ENCODE measurements at regions not wholly inside any gene's neighbourhood (a gene's known extent, or its start where the extent isn't known, plus 50 kb on each side); places are given as distances from the start of the nearest gene placed in this dataset.

- no peak for DNase-seq (ENCODE audit: low read depth)
- H3K4me3 ChIP-seq (ENCODE audit: low read length): no peak overlapping the region
- no peak overlapping the region for H3K9ac ChIP-seq (ENCODE audit: low read length)
- peaks cover 42% of the 10 kb centered on the region for H3K27me3 ChIP-seq (replicated peaks; ENCODE audit: control insufficient read depth, insufficient read depth, low read length)
- no peaks in the 10 kb centered on the region for H3K36me3 ChIP-seq (ENCODE audit: control insufficient read depth, insufficient read depth, low read length, severe bottlenecking)
- H3K4me1 ChIP-seq (ENCODE audit: control insufficient read depth, insufficient read depth, low read length): no peaks in the 10 kb centered on the region
- H3K9me3 ChIP-seq (ENCODE audit: control insufficient read depth, low read length): no peaks in the 10 kb centered on the region
Measured at GRCh38 chr15:77722759-77723460, 90.2 kb upstream of the LINGO1 start.

GRCh38 chr15:77721963-77722362 lies 89.3 kb upstream of the LINGO1 start:
- no peak overlapping the region for H3K4me3 ChIP-seq (ENCODE audit: low read length)
- H3K9me3 ChIP-seq (ENCODE audit: control insufficient read depth, low read length): no peaks in the 10 kb centered on the region
- H3K9ac ChIP-seq (ENCODE audit: low read length): no peak overlapping the region
- no peaks in the 10 kb centered on the region for H3K36me3 ChIP-seq (ENCODE audit: control insufficient read depth, insufficient read depth, low read length, severe bottlenecking)
- no peaks in the 10 kb centered on the region for H3K4me1 ChIP-seq (ENCODE audit: control insufficient read depth, insufficient read depth, low read length)
- peaks cover 44% of the 10 kb centered on the region for H3K27me3 ChIP-seq (replicated peaks; ENCODE audit: control insufficient read depth, insufficient read depth, low read length)
- DNase-seq (ENCODE audit: low read depth): no peak

DNA sequence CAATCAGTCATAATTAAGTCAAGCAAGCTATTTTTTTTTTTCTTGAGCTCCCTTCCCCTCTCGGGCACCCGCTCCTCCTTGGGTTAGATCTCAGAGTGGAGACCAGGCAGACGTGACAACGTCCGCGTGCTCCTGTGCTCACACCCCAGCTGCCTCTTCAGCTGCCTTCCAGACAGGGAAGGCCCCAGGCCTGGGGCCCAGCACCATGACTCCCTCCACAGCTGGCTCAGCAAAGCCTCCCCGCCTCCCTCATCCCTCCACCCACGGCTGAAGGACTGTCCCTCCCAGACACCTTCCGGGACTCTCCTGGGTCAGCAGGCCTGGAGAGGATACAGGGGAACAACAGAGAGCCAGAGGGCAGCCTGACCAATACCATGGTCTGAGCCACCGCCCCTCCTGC lies 87.9 kb upstream of the LINGO1 start:
- H3K27me3 ChIP-seq (replicated peaks; ENCODE audit: control insufficient read depth, insufficient read depth, low read length): peaks cover 44% of the 10 kb centered on the region
- no peaks in the 10 kb centered on the region for H3K4me1 ChIP-seq (ENCODE audit: control insufficient read depth, insufficient read depth, low read length)
- H3K9ac ChIP-seq (ENCODE audit: low read length): no peak overlapping the region
- no peaks in the 10 kb centered on the region for H3K9me3 ChIP-seq (ENCODE audit: control insufficient read depth, low read length)
- peak; percentile 10 for DNase-seq (ENCODE audit: low read depth)
- no peaks in the 10 kb centered on the region for H3K36me3 ChIP-seq (ENCODE audit: control insufficient read depth, insufficient read depth, low read length, severe bottlenecking)
- H3K4me3 ChIP-seq (ENCODE audit: low read length): no peak overlapping the region

GRCh38 chr15:77720173-77720572 lies 87.5 kb upstream of the LINGO1 start:
- H3K4me3 ChIP-seq (ENCODE audit: low read length): no peak overlapping the region
- H3K27me3 ChIP-seq (replicated peaks; ENCODE audit: control insufficient read depth, insufficient read depth, low read length): peaks cover 48% of the 10 kb centered on the region
- H3K36me3 ChIP-seq (ENCODE audit: control insufficient read depth, insufficient read depth, low read length, severe bottlenecking): no peaks in the 10 kb centered on the region
- DNase-seq (ENCODE audit: low read depth): no peak
- no peaks in the 10 kb centered on the region for H3K4me1 ChIP-seq (ENCODE audit: control insufficient read depth, insufficient read depth, low read length)
- H3K9me3 ChIP-seq (ENCODE audit: control insufficient read depth, low read length): no peaks in the 10 kb centered on the region
- no peak overlapping the region for H3K9ac ChIP-seq (ENCODE audit: low read length)

- DNase-seq (ENCODE audit: low read depth): no peak
- H3K4me3 ChIP-seq (ENCODE audit: low read length): no peak overlapping the region
- no peaks in the 10 kb centered on the region for H3K9me3 ChIP-seq (ENCODE audit: control insufficient read depth, low read length)
- H3K4me1 ChIP-seq (ENCODE audit: control insufficient read depth, insufficient read depth, low read length): no peaks in the 10 kb centered on the region
- H3K9ac ChIP-seq (ENCODE audit: low read length): no peak overlapping the region
- no peaks in the 10 kb centered on the region for H3K36me3 ChIP-seq (ENCODE audit: control insufficient read depth, insufficient read depth, low read length, severe bottlenecking)
- H3K27me3 ChIP-seq (replicated peaks; ENCODE audit: control insufficient read depth, insufficient read depth, low read length): peaks cover 50% of the 10 kb centered on the region
Measured at GRCh38 chr15:77719450-77719849, 86.7 kb upstream of the LINGO1 start.

DNA sequence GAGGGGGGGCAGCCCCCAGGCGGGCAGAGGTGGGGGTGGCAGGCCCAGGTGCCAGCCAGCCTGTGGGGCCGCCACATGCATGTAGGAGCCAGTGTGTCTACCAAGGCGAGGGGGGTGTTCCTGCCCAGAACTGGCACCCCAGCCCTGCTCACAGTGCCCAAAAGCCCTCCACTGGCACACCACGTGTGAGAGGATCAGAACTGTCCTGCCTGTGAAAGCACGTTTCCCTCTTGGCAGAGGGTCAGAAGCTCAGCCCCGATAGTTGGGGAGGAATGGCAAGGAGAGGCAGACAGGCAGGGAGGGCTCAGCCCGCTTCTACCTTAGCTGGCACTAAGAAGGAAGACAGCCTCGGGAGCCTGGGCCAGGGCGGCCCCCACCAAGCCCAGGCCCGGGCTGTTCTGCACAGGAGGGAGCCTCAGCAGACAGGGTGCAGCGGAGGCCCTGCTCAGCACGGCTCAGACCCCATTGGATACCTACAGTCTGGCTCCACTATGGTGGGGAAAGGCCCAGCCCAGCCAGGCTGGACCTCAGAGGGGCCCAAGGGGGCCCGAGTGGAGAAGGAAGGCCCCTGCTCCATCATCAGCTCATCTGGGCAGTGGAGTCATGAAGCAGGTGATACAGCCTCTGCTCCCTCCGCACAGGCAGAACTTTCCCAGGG lies 84.8 kb upstream of the LINGO1 start:
- Histone ChIP-seq H3K27me3 (replicated peaks; ENCODE audit: control insufficient read depth, insufficient read depth, low read length) (peaks cover 55% of the 10 kb centered on the region), H3K36me3 (ENCODE audit: control insufficient read depth, insufficient read depth, low read length, severe bottlenecking) (no peaks in the 10 kb centered on the region), H3K9ac (ENCODE audit: low read length) (no peak overlapping the region), H3K4me1 (ENCODE audit: control insufficient read depth, insufficient read depth, low read length) (no peaks in the 10 kb centered on the region), H3K4me3 (ENCODE audit: low read length) (no peak overlapping the region), H3K9me3 (ENCODE audit: control insufficient read depth, low read length) (no peaks in the 10 kb centered on the region)
- no peak for DNase-seq (ENCODE audit: low read depth)

DNA sequence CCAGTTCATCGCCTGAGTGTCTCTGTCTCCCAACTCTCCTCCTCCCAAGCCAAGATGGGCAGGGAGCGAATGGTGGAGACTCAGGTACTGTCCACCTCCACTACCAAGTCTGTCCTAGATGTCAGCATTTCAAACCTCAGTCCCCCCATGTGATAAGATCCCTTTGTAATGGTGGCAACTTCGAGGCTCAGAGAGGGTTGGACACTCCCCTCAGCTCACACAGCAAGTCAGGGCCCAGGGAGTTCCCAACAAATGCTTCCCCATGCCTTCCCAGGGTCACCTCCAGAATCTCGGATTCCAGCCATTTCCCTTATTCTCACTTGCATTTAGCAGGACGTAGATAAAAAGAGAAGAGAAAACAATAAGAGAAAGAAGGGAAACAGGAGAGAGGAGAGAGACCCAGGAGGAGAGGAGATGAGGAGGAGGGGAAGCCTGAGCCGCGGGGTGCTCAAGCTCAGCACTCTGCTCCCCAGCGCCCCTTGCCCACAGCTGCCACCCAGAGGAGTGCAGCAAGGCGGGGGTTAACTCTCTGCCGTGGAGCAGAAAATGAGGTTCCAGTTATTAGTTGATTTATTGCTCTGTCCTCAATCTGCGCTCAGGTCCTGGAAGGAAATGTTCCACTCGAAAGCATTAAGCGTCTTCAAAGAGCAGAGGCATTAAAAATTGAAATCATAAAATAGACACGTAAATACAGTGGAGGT lies 84.1 kb upstream of the LINGO1 start:
- Histone ChIP-seq H3K4me3 (ENCODE audit: low read length) (no peak overlapping the region), H3K27me3 (replicated peaks; ENCODE audit: control insufficient read depth, insufficient read depth, low read length) (peaks cover 57% of the 10 kb centered on the region), H3K9me3 (ENCODE audit: control insufficient read depth, low read length) (no peaks in the 10 kb centered on the region), H3K36me3 (ENCODE audit: control insufficient read depth, insufficient read depth, low read length, severe bottlenecking) (no peaks in the 10 kb centered on the region), H3K9ac (ENCODE audit: low read length) (no peak overlapping the region), H3K4me1 (ENCODE audit: control insufficient read depth, insufficient read depth, low read length) (no peaks in the 10 kb centered on the region)
- no peak for DNase-seq (ENCODE audit: low read depth)

DNA sequence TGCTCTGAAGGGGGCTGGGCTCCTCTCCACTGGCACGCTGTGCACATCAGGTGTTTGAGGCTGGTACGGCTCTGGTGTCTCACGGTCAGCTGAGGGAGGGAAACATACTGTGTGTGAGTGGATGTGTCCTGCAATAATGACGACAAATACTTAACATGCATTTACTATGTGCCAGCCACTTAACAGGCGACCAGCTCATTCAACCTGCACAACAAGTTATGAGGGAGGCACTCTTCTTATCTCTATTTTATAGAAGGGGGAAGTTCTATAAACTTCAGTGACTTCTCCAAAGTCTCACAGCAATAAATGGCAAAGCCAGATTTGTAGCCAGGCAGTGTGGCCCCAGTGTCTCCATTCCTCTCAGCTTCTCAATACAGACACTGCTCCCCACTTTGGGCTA lies 83.1 kb upstream of the LINGO1 start:
- H3K4me1 ChIP-seq (ENCODE audit: control insufficient read depth, insufficient read depth, low read length): no peaks in the 10 kb centered on the region
- no peaks in the 10 kb centered on the region for H3K36me3 ChIP-seq (ENCODE audit: control insufficient read depth, insufficient read depth, low read length, severe bottlenecking)
- H3K9me3 ChIP-seq (ENCODE audit: control insufficient read depth, low read length): no peaks in the 10 kb centered on the region
- no peak for DNase-seq (ENCODE audit: low read depth)
- H3K9ac ChIP-seq (ENCODE audit: low read length): no peak overlapping the region
- peaks cover 58% of the 10 kb centered on the region for H3K27me3 ChIP-seq (replicated peaks; ENCODE audit: control insufficient read depth, insufficient read depth, low read length)
- no peak overlapping the region for H3K4me3 ChIP-seq (ENCODE audit: low read length)

DNA sequence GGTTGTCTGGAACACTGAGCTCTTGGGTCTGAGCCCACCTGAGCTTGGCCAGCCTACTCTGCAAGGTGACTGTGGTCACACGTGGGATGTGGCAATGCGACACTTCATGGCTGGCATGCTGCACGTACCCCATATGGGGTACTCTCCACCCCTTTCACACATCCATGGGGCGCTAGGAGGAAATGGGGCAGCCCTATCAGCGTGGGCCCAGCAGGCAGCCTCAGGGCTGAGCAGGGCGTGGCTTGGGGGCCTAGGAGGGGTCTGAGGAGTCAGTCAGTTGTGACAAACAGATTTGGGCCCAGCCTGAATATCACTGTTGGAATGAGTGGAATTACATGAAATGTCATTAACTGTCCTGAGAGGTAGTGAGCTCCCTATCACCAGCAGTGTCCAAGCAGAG lies 82.3 kb upstream of the LINGO1 start:
- Histone ChIP-seq H3K9me3 (ENCODE audit: control insufficient read depth, low read length) (no peaks in the 10 kb centered on the region), H3K4me3 (ENCODE audit: low read length) (no peak overlapping the region), H3K27me3 (replicated peaks; ENCODE audit: control insufficient read depth, insufficient read depth, low read length) (peaks cover 63% of the 10 kb centered on the region), H3K4me1 (ENCODE audit: control insufficient read depth, insufficient read depth, low read length) (no peaks in the 10 kb centered on the region), H3K36me3 (ENCODE audit: control insufficient read depth, insufficient read depth, low read length, severe bottlenecking) (no peaks in the 10 kb centered on the region), H3K9ac (ENCODE audit: low read length) (no peak overlapping the region)
- no peak for DNase-seq (ENCODE audit: low read depth)

DNA sequence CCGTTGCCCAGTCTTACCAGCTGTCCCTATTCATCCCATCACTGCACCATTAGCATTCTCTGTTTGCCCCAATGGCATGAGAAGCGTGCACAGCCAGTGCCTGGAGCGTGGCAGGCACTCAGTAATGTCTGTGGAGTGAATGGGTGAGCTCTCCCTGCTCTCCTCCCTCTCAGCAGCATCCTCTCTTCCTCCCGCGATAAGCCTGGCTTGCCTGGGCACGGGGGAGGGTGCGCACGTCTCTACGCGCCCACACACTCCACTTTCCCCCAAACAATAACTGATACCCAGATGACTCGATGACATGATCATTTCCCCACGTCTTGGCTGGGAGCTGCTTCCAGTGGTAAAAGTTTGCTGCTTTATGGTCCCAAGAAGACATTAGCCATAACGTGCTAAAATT lies 81.8 kb upstream of the LINGO1 start:
- no peaks in the 10 kb centered on the region for H3K36me3 ChIP-seq (ENCODE audit: control insufficient read depth, insufficient read depth, low read length, severe bottlenecking)
- H3K4me3 ChIP-seq (ENCODE audit: low read length): no peak overlapping the region
- H3K27me3 ChIP-seq (replicated peaks; ENCODE audit: control insufficient read depth, insufficient read depth, low read length): peaks cover 67% of the 10 kb centered on the region
- H3K9ac ChIP-seq (ENCODE audit: low read length): no peak overlapping the region
- H3K4me1 ChIP-seq (ENCODE audit: control insufficient read depth, insufficient read depth, low read length): no peaks in the 10 kb centered on the region
- H3K9me3 ChIP-seq (ENCODE audit: control insufficient read depth, low read length): no peaks in the 10 kb centered on the region
- no peak for DNase-seq (ENCODE audit: low read depth)

DNA sequence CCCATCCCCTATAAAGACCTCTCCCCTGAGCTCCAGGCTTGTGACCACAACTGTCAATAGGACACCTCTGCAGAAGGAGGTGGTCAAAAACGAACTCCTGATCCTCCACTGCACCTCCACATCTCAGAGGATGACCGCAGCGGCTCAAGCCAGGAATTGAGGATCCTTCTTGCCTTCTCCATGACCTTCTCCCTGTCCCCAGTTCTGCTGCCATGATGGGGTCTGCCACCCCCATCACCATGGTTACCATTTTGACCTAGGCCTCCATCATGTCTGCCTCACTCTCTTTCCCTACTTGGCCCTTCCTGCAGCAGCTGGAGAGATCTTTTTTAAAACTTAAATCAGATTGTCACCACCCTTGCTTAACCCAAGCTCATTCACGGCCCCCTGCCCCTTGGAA lies 81.3 kb upstream of the LINGO1 start:
- Histone ChIP-seq H3K9me3 (ENCODE audit: control insufficient read depth, low read length) (no peaks in the 10 kb centered on the region), H3K36me3 (ENCODE audit: control insufficient read depth, insufficient read depth, low read length, severe bottlenecking) (no peaks in the 10 kb centered on the region), H3K27me3 (replicated peaks; ENCODE audit: control insufficient read depth, insufficient read depth, low read length) (peaks cover 72% of the 10 kb centered on the region), H3K9ac (ENCODE audit: low read length) (no peak overlapping the region), H3K4me1 (ENCODE audit: control insufficient read depth, insufficient read depth, low read length) (no peaks in the 10 kb centered on the region), H3K4me3 (ENCODE audit: low read length) (no peak overlapping the region)
- DNase-seq (ENCODE audit: low read depth): no peak
